COR-L47 (cell line): ENCODE measurements at regions not wholly inside any gene's neighbourhood (a gene's known extent, or its start where the extent isn't known, plus 50 kb on each side); places are given as distances from the start of the nearest gene placed in this dataset.

Experiments
- DNase-seq: peaks from one replicate; lab custom pipeline; 2025; lab: John Stamatoyannopoulos, UW

DNA sequence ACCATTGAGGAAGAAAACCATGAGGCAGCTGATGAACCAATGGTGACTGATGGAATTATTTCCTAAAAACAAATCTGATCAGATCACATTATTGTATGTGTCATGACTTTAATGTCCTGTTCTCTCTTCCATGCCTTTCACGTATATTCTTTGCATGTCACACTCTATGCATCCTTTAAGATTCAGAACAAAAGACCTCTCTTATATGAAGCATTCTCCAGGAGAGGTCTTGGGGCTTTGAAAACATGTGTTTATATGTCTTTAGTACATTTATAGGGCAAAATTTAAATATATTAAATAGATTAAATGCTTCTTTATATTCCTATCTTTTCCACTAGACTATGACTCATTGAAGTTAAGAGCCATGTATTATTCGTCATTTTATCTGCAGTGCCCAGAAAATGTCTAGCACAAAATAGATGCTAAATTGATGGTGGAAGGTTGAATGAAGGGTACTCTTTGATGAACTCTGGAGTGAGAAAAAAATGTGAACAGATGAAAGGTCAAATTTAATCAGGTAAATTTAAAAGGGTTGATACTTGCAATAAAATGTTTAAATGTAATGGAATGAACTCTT lies 196.3 kb downstream of the PSAT1 start:
- DNase-seq, result no peak

DNA sequence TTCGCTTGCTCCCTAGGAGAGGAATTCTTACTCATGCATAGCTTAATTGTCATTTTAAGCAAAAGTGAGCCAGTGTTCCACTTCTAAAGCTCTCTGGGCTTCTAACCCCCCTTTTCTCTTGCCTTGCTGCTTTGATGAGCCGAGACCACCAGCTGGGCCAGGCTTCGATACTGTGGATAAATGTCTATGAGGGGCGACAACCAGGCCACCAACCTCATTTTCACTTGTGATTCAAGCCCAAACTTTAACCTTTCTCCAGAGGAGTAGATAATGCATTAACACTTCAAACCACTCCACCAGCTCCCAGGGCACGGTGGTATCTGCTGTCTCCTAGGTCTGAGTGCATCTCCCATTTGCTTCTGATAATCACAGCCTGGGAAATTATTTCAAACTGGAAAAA lies 205.6 kb downstream of the PSAT1 start:
- no peak for DNase-seq

DNA sequence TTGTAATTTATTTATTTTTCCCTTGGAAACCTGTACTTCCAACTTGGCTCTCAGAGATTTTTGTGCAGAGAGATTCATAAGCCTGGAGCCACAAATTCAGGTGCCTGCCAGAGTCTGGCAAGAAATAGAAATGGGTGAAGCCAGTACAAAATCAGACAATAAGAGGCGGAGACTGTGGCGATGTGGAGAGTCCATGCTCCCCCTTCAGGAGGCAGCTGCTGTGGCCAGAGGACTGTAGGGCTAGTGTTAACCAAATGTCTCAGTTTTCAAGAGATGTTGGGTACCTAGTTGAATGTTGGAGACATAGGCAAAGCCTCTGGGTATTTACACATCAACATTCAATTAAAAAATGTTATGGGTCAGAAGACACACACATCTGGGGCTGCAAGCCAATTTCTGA lies 208.6 kb downstream of the PSAT1 start:
- DNase-seq, result peak; percentile 10

DNA sequence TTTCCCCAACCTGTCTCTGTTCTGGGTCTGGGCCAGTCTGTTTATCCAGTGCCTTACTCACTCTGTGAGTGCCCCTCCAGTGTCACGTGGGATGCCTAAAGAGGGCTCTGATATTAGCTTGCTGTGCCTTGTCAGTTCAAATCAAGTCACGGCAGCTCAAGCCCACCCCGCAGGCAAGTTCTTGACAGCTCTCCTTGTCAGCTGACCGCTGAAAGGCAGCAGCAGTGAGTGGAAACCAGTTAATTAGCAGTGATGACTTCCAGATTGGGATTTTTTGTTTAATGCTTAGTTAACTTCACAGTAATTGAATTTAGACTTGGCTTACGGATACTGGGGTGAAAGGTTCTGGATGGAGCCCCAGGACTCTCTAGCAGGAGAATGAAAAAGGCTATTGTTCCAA lies 210.1 kb downstream of the PSAT1 start:
- no peak for DNase-seq

DNA sequence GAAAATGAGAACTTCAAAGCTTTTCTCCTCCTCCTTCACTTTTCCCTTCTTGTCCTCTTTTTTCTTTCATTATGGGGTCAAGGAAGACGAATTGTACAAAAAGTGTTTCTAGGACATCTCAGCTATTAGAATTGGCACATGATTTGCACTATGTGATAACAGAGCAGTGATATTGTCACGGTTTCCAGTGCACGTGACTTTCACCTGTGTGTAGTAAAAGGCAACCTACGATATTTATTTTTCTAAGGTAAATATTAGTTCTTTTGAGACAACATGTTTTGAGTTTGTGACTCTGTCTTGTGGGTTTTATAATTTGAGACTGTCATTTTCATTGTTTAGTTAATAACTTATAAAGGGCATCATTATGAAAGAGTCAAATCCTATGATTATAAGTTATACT lies 213.1 kb downstream of the PSAT1 start:
- peak; percentile 4 for DNase-seq

DNA sequence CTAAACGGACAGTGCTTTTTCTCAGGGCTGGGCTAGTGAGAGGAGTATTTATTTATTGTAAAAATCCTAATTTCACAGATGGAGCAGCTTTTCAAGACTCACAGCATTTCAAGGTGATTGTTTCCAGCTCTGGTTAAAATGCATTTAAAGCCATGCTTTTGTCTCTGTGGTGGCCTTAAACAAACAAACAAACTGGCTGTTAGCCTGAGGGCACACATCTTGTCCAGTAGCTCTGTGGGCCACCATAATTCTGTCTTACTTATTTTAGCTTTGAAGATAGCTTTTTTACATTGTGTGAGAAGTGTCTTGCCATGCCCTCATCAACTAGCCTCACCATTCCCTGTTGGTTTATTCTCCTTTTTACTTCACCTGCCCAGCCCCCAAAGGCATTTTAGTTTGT lies 218.2 kb downstream of the PSAT1 start:
- DNase-seq, result no peak

DNA sequence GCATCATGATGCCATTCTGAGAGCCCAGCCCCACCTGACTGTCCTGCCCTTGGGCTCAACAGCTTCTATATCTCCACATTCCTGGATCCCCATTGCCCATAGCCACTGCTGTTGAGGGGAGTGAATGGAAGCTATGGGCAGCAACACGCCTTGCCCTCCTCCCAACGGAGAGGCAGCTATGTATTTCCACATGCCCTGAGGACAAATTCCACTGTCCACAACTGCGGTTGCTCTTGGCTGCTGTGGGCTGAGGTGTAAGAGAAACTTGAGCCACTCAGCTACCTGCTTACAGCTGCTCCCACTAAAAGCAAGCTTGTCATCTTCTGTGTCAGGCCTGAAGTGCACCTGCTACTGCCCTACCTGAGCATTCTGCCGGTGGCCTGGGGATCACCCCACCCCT lies 222.9 kb downstream of the PSAT1 start:
- DNase-seq, result no peak

DNA sequence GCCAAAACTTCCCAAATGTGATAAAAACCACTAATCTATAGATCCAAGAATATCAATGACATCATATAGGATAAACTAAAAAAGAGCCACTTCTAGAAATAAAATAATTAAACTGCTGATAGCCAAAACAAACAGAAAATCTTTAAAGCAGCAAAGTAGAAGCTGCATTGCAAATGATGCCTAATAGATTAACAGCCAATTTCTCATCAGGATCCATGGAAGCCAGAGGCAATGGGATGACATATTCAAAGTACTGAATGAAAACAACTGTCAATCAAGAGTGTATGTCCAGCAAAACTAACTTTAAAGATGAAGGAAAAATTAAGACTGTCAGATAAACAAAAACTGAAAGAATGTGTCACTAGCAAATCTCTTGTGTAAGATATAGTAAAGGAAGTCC lies 224.8 kb downstream of the PSAT1 start:
- DNase-seq, result no peak

DNA sequence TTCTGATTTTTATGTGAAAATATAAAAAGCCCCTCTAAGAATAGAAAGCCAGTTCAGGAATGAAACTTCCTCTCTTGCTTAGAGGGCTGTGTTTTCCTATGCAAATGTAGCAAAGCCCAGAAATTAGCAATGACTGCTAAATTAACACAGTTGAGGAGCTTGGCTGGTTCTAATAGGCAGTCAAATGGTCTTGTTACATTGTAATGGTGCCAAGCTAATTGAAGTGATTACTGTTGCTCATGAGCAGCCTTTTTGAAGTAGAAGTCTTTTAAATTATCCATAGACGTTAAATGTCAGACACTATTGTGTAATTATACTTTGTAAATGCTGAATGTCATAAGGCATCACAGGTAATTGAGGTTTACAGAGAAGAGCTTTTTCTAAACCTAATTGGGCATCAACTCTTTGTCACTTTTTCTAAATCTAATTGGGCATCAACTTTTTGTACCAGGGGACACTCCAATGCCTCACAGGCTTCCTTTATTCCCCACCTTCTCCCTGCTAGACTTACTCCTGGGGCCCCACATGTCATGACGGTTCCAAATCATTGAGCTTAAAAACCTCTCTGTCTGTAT lies 229.1 kb downstream of the PSAT1 start:
- DNase-seq, result peak; percentile 52

DNA sequence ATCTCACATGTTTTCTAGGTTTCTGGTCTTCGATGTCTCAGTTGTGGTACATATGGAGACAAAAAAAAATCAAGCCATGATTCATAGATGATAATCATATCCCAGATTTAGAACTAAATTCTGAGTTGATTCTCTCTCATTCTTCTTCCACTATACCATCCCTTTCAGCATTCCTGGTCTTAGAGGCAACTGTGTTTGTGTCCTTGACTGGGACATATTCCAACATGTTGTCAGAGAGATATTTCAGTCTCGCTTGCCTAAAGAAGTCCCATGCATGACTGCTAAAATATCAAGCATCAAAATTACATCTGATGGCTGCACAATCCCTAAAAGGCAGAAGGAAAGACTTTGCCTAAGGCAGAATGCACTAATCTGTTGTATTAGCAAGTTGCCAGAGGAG lies 236.6 kb downstream of the PSAT1 start:
- DNase-seq, result no peak

DNA sequence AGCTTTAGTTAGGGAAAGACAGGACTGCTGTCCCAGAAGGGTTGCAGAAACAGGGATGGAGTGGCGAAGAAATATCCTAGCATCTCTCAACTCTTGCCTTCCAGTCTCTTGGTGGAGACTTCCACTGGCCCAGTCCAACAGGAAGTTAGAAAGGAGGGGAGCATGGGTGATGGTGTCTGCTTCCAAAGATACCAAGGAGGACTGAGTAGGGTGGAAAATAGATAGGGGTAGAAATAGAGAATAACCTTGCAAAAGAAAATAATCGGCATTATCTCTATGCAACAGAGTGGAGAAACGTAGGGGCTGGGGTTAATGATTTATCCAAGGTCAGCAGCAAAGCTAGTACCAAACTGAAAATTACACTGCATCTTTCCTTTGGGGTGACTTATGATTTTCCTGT lies 242.3 kb downstream of the PSAT1 start:
- no peak for DNase-seq

DNA sequence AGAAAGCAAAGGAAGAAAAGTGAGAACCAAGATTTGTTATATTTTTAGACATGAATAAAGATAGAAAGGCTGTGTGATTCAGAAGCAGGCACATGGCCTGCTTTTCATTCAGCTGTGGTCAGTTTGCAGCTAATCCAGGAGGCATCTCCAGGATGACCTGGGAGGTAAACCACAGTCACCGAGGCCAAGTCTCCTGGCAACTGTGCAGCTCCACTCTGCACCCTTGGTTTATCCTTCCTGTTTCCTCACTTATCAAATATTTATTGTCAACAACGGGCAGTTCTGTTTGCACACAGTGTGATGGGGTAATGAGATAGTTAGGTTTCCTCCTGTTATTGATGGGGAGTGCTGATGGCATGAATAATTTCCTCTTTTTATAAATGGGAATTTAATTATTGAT lies 243.0 kb downstream of the PSAT1 start:
- DNase-seq, result peak; percentile 40

DNA sequence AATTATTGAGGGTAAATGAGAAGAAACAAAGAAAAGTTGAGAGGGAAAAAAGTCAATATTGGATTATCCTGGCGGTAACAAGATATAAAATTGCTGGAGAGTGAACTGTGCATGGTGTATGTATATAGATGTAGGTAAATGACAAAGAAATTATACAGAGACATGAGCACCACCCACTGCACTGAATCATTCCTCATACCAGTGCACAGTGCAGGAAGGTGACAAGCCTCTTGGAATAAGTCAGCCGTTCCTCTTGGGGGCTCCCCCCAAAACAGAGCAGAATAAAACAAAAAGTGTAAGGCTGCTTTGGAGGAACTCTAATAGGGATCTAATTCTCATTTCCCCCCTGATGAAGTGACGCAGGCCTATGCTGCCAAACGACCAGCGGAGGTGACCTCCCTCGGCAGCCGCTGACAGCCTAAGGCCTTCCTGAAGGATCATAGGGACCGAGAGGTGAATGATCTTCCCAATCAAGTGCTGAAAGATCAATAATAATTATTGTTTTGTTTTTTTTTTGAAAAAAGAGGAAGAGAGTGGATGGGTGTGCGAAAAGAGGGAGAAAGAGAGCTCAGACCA lies 245.0 kb downstream of the PSAT1 start:
- DNase-seq, result no peak

DNA sequence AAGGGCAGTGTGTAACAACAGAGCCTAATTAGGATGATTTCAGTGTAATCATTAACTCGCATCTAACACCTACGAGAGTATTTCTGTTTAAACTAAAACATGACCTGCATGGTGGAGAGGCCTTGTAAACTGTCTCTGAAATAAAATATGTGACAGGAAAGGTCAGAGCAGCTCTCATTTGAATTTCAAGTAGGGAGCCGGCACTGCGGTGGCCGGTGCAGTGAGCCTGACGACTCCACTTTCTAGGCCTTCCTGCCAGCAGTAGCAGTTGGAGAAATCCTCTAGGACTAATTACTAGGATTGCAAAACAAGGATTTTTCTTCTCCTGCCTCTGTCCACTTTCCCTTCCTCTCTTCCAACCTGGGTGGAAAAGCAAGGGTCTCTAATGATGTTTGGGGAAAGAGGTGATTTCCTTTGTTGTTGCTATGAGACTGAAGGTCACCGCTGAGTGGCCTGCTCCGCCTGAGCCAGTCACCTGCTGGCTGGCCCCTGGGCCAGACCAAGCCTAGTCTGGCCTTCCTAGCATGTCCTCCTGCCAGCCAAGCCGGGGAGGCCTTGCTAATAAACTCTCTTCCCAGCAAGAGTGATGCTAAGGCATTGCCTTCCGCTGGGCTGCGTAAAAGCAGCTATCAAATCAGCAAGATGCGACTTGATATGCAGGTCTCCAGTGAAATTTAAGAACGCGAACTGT lies 245.7 kb downstream of the PSAT1 start:
- no peak for DNase-seq

DNA sequence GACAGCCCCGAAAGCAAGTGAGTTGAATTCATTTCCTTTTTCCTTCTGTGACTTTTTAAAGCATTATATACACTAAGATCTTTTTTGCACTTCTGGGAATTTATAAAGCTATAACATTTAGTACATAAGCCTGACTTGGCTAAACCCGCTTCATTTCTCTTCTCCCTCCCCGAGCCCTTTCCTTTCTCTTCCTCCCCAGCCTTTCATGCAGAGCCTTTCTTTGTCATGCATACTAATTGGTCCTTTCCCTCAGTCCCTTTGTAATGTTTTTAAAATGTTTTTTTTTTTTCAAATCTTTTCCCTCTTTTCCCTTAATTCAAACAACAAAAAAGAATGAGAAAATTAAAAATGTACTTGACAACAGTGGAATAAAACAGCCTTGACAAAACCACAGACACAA lies 246.4 kb downstream of the PSAT1 start:
- DNase-seq, result no peak

DNA sequence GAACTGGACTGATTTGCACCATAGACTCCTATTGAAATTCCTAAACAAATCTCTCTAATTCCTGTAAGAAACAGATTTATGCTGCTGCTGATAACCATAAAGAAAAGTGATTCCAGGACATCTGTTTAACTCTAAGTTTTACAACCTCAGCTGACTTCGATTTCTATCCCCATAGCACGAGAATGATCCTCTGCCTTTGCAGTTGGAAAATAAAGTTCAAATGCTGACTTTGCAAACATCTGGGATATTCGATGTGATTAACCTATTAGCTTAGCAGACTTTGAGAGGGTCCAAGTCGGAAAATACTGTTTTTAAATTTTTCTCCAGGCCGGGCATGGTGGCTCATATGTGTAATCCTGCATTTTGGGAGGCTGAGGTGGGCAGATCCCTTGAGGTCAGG lies 247.3 kb downstream of the PSAT1 start:
- DNase-seq, result no peak

DNA sequence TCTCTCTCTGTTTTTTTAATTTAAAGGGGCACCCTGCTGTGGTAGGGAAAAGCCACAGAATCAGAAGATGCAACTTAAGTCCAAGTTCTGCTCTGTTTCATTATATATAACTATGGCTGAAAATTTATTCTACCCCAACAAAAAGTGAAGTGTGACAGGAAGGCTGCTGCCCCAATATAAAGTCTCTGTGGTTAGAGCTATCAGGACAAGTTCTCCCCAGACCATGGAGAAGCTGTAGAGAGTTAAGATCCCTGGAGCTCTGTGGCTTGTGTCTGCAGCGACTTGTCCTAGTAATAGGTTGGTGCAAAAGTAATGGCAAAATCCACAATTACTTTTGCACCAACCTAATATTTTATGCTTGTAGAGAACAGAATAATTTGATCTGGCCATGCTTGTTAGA lies 250.9 kb downstream of the PSAT1 start:
- DNase-seq, result no peak

DNA sequence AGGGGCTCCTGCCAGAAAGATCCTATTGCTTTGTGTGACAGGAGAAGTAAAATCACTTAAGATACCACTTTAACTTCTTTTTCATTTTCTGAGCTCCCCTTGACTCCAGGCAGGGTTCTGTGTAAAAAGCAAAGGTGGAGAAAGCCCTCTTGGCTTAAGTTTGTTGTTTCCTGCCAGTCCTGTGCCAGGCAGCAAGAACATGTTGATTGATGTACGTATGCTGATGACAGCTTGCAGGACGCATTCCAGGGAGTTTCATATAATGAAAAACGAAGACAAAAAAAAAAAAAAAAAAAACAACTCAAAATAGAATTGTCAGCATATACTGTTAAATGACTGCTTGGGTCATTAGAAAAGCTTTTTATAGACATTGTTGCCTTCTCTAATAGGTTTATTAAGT lies 251.7 kb downstream of the PSAT1 start:
- DNase-seq, result no peak

DNA sequence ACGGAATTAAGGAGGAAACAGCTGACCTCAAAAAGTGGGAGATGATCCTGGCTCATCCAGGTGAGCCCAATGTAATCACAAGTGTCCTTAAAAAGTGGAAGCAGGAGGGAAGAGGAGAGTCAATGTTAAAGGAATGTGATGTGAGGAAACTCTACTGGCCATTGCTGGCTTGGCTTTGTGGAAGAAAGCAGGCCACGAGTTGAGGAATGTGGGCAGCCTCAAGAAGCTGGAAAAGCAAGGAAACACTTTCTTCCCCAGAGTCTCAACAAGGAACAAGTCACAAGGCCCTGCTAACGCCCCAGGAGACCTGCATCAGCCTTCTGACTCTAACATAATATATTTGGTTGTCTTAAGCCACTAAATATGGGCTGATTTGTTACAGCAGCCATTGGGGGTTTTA lies 252.8 kb downstream of the PSAT1 start:
- DNase-seq, result no peak

DNA sequence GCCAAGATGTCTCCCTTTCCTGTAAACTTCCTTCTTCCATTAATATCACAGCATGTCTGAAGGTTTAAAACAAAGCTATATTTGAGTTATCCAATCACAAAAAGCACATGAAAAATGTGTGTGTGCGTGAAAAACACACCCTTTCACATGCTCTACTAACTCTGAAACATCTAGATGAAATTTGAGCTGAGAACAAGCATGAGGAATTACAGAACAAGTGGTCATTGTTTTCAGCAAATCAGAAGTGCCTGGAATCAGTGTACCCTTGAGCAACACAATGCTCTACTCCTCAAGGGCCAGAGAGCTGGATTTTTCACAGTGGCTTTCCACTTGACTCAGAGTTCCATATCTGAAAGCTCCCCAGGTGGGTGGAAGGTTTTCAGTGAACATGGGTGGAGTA lies 255.9 kb downstream of the PSAT1 start:
- DNase-seq, result no peak

DNA sequence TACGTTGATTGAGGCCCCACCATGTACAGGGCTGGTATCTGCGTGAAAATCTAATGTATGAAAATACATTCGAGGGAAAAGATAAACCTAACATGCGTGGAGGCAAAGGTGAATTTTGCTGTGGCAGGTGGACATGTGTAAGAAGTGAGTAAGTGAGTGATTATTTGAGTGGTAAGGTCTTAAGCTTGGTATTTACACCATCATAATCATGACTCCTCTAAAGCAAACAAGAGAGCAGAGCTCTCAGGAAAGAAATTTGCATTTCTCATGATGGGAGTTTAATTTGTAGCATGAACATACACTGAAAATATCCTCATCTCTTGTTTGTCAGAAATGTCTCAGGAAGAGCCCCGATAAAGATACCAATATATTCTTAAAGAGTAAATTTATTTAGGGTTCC lies 260.6 kb downstream of the PSAT1 start:
- DNase-seq, result no peak

DNA sequence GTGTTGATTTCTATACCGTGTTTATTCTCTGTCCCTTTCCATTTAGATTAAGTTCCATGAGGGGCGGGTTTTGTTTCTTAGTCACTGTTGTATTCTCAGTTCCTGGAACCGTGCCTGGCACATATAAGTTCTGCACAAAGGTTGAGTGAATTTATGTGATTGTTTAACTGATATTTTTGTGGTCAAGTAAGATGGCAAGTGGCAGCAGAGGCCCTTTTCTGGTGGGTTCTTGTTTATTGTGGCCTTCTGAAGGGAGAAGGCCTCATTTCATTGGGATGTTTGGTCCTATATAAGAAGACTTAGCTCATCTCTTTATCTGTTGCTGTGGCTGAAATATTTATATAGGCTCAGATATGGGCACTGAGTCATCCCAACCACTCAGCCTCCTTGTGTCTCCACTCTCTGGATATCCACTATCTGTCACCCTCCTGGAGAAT lies 262.5 kb downstream of the PSAT1 start:
- no peak for DNase-seq

DNA sequence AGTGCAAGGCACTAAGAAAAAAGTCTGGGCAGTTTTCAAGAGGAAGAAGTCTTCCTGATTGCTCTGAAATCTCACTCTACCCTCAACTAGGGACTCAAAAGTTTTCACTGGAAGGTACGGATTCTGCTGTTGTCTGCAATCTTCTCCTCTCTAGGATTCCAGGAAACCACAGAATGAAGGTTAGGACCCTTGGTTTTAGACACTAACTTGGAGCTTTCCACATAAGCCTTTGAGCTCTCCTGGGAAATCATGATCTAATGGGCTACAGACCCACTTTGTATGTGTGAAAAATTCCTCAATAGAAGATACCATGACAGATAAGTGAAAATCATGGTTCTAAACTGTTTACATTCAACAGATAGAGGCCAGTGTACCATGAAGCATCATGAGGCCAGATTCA lies 265.1 kb downstream of the PSAT1 start:
- DNase-seq, result no peak

DNA sequence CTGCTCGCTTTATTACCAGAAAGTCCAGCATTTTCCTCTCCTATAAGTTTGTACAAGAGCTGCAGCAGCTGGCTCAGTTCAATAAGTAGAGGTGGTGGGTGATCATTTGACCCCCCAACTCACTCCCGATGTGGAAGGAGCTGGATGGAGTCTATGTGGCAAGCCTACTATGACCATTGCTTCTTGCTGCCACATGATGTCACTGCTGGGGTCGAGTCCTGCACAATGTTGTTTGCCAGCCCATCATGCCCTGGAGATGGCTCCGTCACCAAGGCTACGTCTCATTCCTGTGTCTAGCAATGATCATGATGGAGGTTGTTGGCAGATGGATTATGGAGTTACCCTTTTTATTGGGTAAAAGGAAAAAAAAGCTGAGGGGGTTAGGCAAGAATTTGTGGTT lies 266.3 kb downstream of the PSAT1 start:
- no peak for DNase-seq
